GM12878 (cell line): ENCODE measurements at regions not wholly inside any gene's neighbourhood (a gene's known extent, or its start where the extent isn't known, plus 50 kb on each side); places are given as distances from the start of the nearest gene placed in this dataset.

Experiments
- ATAC-seq: fragments of 200-7000 bp; cut with Tn5 transposase; 3 replicates; pipeline ENCODE4 v1.9.1; 2020; ENCODE audit warnings: mild to moderate bottlenecking, moderate library complexity
- BruUV-seq: library from RNA; stranded (reverse); fragments of 400-500 nt; replicated peaks from 2 replicates; lab custom pipeline; 2021; lab: Mats Ljungman, UMichigan
- CTCF ChIA-PET: fragments of 300-600 bp; sonication (Branson Sonifier 250); formaldehyde crosslinking; extraction: SDS; loops from one replicate; lab custom pipeline; 2021; ENCODE audit warnings: inconsistent platforms; lab: Yijun Ruan, JAX
- POLR2A ChIA-PET: fragments of 350-600 bp; formaldehyde crosslinking; extraction: SDS; loops from one replicate; lab custom pipeline; 2021; ENCODE audit warnings: inconsistent platforms; lab: Charles Lee
- RAD21 ChIA-PET: fragments of 300-600 bp; sonication (Branson Sonifier 250); formaldehyde crosslinking; loops from one replicate; lab custom pipeline; 2023; ENCODE audit warnings: antibody characterized with exemption; ENCODE audit not compliant: unreplicated experiment; lab: Charles Lee
- SMC1A ChIA-PET: fragments of 300-600 bp; sonication (Branson Sonifier 250); formaldehyde crosslinking; loops from one replicate; lab custom pipeline; 2023; ENCODE audit not compliant: unreplicated experiment, uncharacterized antibody; lab: Charles Lee
- DNase-seq: peaks from one replicate; pipeline ENCODE4 v3.0.0-alpha.2; 2011; ENCODE audit warnings: low read depth, low spot score
- FAIRE-seq: peaks from 3 replicates; lab custom pipeline; 2011; peaks lifted over from hg19 to GRCh38; lab: Jason Lieb, UNC
- H2AFZ ChIP-seq: 2 replicates; pipeline ENCODE4 v1.6.0; 2011; ENCODE audit warnings: low read depth, low read length, control low read depth; ENCODE audit not compliant: control insufficient read depth
- H3K27ac ChIP-seq: 2 replicates; pipeline ENCODE4 v1.5.1; 2011; ENCODE audit warnings: control low read depth; ENCODE audit not compliant: control insufficient read depth, insufficient read depth
- H3K27me3 ChIP-seq, 2 experiments: replicated peaks in 1 of 2; 2 replicates each; pipeline versions ENCODE4 v1.6.0 to v1.6.1; 2011; ENCODE audit warnings: low read length in 1 of 2; ENCODE audit not compliant: control insufficient read depth in 2 of 2, insufficient read depth in 2 of 2
- H3K36me3 ChIP-seq, 2 experiments: 2 replicates each; pipeline ENCODE4 v1.5.1; 2011; ENCODE audit warnings: low read length in 1 of 2; ENCODE audit not compliant: control insufficient read depth in 2 of 2, insufficient read depth in 2 of 2
- H3K4me1 ChIP-seq: 2 replicates; pipeline ENCODE4 v1.6.1; 2011; ENCODE audit warnings: mild to moderate bottlenecking, low read length, moderate library complexity, mixed read lengths; ENCODE audit not compliant: control insufficient read depth, insufficient read depth
- H3K4me2 ChIP-seq: 2 replicates; pipeline ENCODE4 v1.6.0; 2011; ENCODE audit warnings: control low read depth; ENCODE audit not compliant: control insufficient read depth, insufficient read depth
- H3K4me3 ChIP-seq: fragments of 200-600 bp; sonication (generic); 2 replicates; pipeline ENCODE4 v1.5.1; 2016
- H3K79me2 ChIP-seq: 2 replicates; pipeline ENCODE4 v1.6.0; 2011; ENCODE audit warnings: low read length; ENCODE audit not compliant: control insufficient read depth, insufficient read depth
- H3K9ac ChIP-seq: 2 replicates; pipeline ENCODE4 v1.8.0; 2011; ENCODE audit warnings: low read length, control low read depth, mixed read lengths; ENCODE audit not compliant: control insufficient read depth, insufficient read depth
- H3K9me3 ChIP-seq: replicated peaks from 3 replicates; pipeline ENCODE4 v1.5.1; 2011; ENCODE audit warnings: mild to moderate bottlenecking, low read length; ENCODE audit not compliant: control insufficient read depth, insufficient read depth
- H4K20me1 ChIP-seq: 2 replicates; pipeline ENCODE4 v1.6.0; 2011; ENCODE audit not compliant: control insufficient read depth, insufficient read depth
- ASH2L ChIP-seq: fragments of 300-600, 200-600 bp; sonication (generic); IDR thresholded peaks from 2 replicates; pipeline ENCODE4 v1.6.1; 2017; ENCODE audit warnings: low read depth, mild to moderate bottlenecking, borderline replicate concordance
- CBX3 ChIP-seq: fragments of 200-600 bp; sonication (generic); IDR thresholded peaks from 2 replicates; pipeline ENCODE4 v1.6.1; 2016; ENCODE audit warnings: low read depth, borderline replicate concordance
- CHD2 ChIP-seq: IDR thresholded peaks from 2 replicates; pipeline ENCODE4 v1.6.1; 2011; ENCODE audit warnings: low read depth, low read length, improper control_type of control experiment, borderline replicate concordance
- DPF2 ChIP-seq: fragments of 450-650 bp; IDR thresholded peaks from 2 replicates; pipeline ENCODE4 v1.6.1; 2017; ENCODE audit warnings: mild to moderate bottlenecking
- HDAC6 ChIP-seq: fragments of 200-600 bp; sonication (generic); IDR thresholded peaks from one replicate; pipeline ENCODE4 v1.8.0; 2017; ENCODE audit warnings: antibody characterized with exemption; ENCODE audit not compliant: unreplicated experiment
- IKZF2 ChIP-seq, 2 experiments: fragments of 450-650 bp; IDR thresholded peaks; 2 replicates each; pipeline ENCODE4 v1.6.1; 2017; ENCODE audit warnings: mild to moderate bottlenecking in 2 of 2, moderate library complexity in 2 of 2
- MTA3 ChIP-seq: IDR thresholded peaks from 2 replicates; pipeline ENCODE4 v1.6.1; 2012; ENCODE audit warnings: low read length, inconsistent platforms, borderline replicate concordance
- MYC ChIP-seq: IDR thresholded peaks from 2 replicates; pipeline ENCODE4 v1.6.1; 2011; ENCODE audit warnings: mild to moderate bottlenecking, low read length, moderate library complexity, inconsistent platforms; ENCODE audit not compliant: insufficient read depth, insufficient replicate concordance, insufficient read length, severe bottlenecking
- SMC3 ChIP-seq: IDR thresholded peaks from 2 replicates; pipeline ENCODE4 v1.6.1; 2011; ENCODE audit warnings: low read length, improper control_type of control experiment, borderline replicate concordance
- ZBTB4 ChIP-seq: fragments of 450-650 bp; formaldehyde crosslinking; IDR thresholded peaks from 2 replicates; pipeline ENCODE4 v1.4.0; 2022; ENCODE audit warnings: mild to moderate bottlenecking, moderate library complexity
- ZBTB40 ChIP-seq: fragments of 450-650 bp; IDR thresholded peaks from 2 replicates; pipeline ENCODE4 v1.6.1; 2016; ENCODE audit warnings: mild to moderate bottlenecking, moderate library complexity, borderline replicate concordance
- WGBS: methylation state at CpG from one replicate; pipeline ENCODE4 v1.1.6; 2016; ENCODE audit warnings: low lambda C conversion rate; ENCODE audit not compliant: insufficient replicate concordance, insufficient coverage; ENCODE audit errors: missing lambda C conversion rate; 5-methylcytosine and 5-hydroxymethylcytosine counted together
- in situ Hi-C: fragments of 300-500 bp; cut with MboI; formaldehyde crosslinking; loops from 9 replicates; pipeline ENCODE4 v1.14.3; 2018; ENCODE audit warnings: mixed read lengths
- intact Hi-C: fragments of 100-400 bp; cut with micrococcal nuclease; formaldehyde crosslinking; loops from one replicate; pipeline ENCODE4 v1.14.2; 2022; ENCODE audit not compliant: unreplicated experiment

- ChIA-PET RAD21 (no interaction called here), SMC1A (interaction anchor here (0.9 kb wide), 1 partner anchor 18 kb away, joined by 3 read pairs; no protein-coding TSS in a partner anchor), POLR2A (no interaction called here), CTCF (interaction anchor here (0.8 to 1.7 kb wide), 2 partner anchors 10 to 12 kb away, joined by 3 to 4 read pairs; no protein-coding TSS in a partner anchor)
- in situ Hi-C loops (no loop called here), intact Hi-C loops (no loop called here)
- Histone ChIP-seq H3K27me3 (no peaks in the 10 kb centered on the region), H3K9me3 (no peaks in the 10 kb centered on the region), H3K36me3 (no peaks in the 10 kb centered on the region), H2AFZ (no peak overlapping the region), H3K4me3 (no peak overlapping the region), H4K20me1 (no peaks in the 10 kb centered on the region), H3K4me2 (no peak overlapping the region), H3K27ac (no peak overlapping the region), H3K4me1 (no peaks in the 10 kb centered on the region), H3K79me2 (no peaks in the 10 kb centered on the region), H3K9ac (no peak overlapping the region)
- FAIRE-seq (no peak), ATAC-seq (no peak), DNase-seq (no peak)
- no TSS peak for BruUV-seq
- 12% methylated on average over 4 of the region's 4 CpGs for WGBS
- TF ChIP-seq ASH2L (no peak), CBX3 (no peak), ZBTB4 (CRISPR knock-in tag) (no peak), HDAC6 (no peak), MTA3 (no peak), MYC (no peak), DPF2 (no peak), CHD2 (no peak), ZBTB40 (no peak), SMC3 (no peak), IKZF2 (IDR thresholded peaks at IDR 0.05) (no peak)
These were observed 1006.0 kb upstream of the DIAPH2 start for GRCh38 chrX:95678679-95679078.
